ENCODE measurements at regions not wholly inside any gene's neighbourhood (a gene's known extent, or its start where the extent isn't known, plus 50 kb on each side); places are given as distances from the start of the nearest gene placed in this dataset.

- intact Hi-C loops (cut with micrococcal nuclease) (no loop called here), in situ Hi-C loops (cut with MboI; ENCODE audit: low sequenced_read_pairs) (no loop called here), dilution Hi-C loops (cut with HindIII; ENCODE audit: low sequenced_read_pairs, unreplicated experiment) (no loop called here)
- Histone ChIP-seq H3K23ac (ENCODE audit: low read depth, low read length) (no peak overlapping the region), H3K27me3 (ENCODE audit: control insufficient read depth, insufficient read depth, low read length) (no peaks in the 10 kb centered on the region), H4K8ac (ENCODE audit: low read depth in 2 of 2, low read length in 2 of 2) (no peak overlapping the region), H3K27ac (ENCODE audit: insufficient read depth, low read length) (no peak overlapping the region), H3K9me3 (ENCODE audit: control insufficient read depth, insufficient read depth, low read length) (no peaks in the 10 kb centered on the region), H3K9me1 (ENCODE audit: insufficient read depth, low read length) (peaks cover 6% of the 10 kb centered on the region), H3K4me1 (ENCODE audit: control insufficient read depth, insufficient read depth, low read length) (peaks cover 13% of the 10 kb centered on the region), H2AK5ac (ENCODE audit: low read depth, low read length) (no peak overlapping the region), H3K56ac (ENCODE audit: extremely low read depth, insufficient read depth, low read length) (no peak overlapping the region), H4K5ac (ENCODE audit: low read depth, low read length) (no peak overlapping the region), H3K4me3 (ENCODE audit: insufficient read depth, low read depth, low read length) (no peak overlapping the region), H2AK9ac (replicated peaks; ENCODE audit: low read depth, low read length, poor library complexity) (no peak overlapping the region), H3K14ac (replicated peaks; ENCODE audit: low read depth, low read length) (no peak overlapping the region), H2BK20ac (ENCODE audit: low read depth, low read length) (no peak overlapping the region), H2BK5ac (ENCODE audit: low read depth, low read length, poor library complexity, severe bottlenecking) (no peak overlapping the region), H2BK120ac (ENCODE audit: low read depth, low read length) (no peak overlapping the region), H2AFZ (replicated peaks; ENCODE audit: low read length, poor library complexity) (no peak overlapping the region), H3K4ac (ENCODE audit: low read depth, low read length) (no peak overlapping the region), H3K79me1 (ENCODE audit: low read depth in 1 of 2, low read length in 2 of 2) (no peaks in the 10 kb centered on the region), H3K18ac (ENCODE audit: low read depth, low read length) (no peak overlapping the region), H2BK15ac (ENCODE audit: low read depth, low read length) (no peak overlapping the region), H3K4me2 (ENCODE audit: low read depth, low read length) (no peak overlapping the region), H3K36me3 (ENCODE audit: control insufficient read depth, insufficient read depth, low read length) (no peaks in the 10 kb centered on the region), H4K20me1 (ENCODE audit: insufficient read depth, low read length) (no peaks in the 10 kb centered on the region), H4K91ac (ENCODE audit: insufficient read depth, low read depth, low read length) (no peak overlapping the region; the same call in 1 of the 2 replicates), H3K9ac (ENCODE audit: low read depth, low read length) (no peak overlapping the region)
- no peak for TF ChIP-seq POLR2A (IDR thresholded peaks at IDR 0.05; ENCODE audit: low read depth, low read length)
- TF ChIP-seq SMC3 (IDR thresholded peaks at IDR 0.05; ENCODE audit: low read depth, low read length) = no peak
- TF ChIP-seq CTCF (conservative IDR thresholded peaks at IDR 0.05; ENCODE audit: low read depth, low read length) = no peak
- no peak for TF ChIP-seq CHD1 (IDR thresholded peaks at IDR 0.05; ENCODE audit: low read depth, low read length)
- no peak for TF ChIP-seq CEBPB (IDR thresholded peaks at IDR 0.05; ENCODE audit: low read depth, low read length)
- no peak for TF ChIP-seq RFX5 (IDR thresholded peaks at IDR 0.05; ENCODE audit: low read depth, low read length)
- TF ChIP-seq BHLHE40 (IDR thresholded peaks at IDR 0.05; ENCODE audit: low read depth, low read length) = no peak
- TF ChIP-seq RCOR1 (IDR thresholded peaks at IDR 0.05; ENCODE audit: insufficient replicate concordance, low read length) = no peak
- TF ChIP-seq NFE2L2 (IDR thresholded peaks at IDR 0.05; ENCODE audit: low read depth, low read length) = no peak
- TF ChIP-seq USF2 (IDR thresholded peaks at IDR 0.05; ENCODE audit: low read depth, low read length) = no peak
- no peak for TF ChIP-seq MAZ (IDR thresholded peaks at IDR 0.05; ENCODE audit: borderline replicate concordance, low read depth, low read length)
- TF ChIP-seq MAFK (IDR thresholded peaks at IDR 0.05; ENCODE audit: low read depth, low read length) = no peak
- no peak for TF ChIP-seq FOS (IDR thresholded peaks at IDR 0.05; ENCODE audit: low read depth, low read length)
- TF ChIP-seq MXI1 (IDR thresholded peaks at IDR 0.05; ENCODE audit: borderline replicate concordance, low read depth, low read length) = no peak
- no peak for TF ChIP-seq ELK1 (IDR thresholded peaks at IDR 0.05; ENCODE audit: borderline replicate concordance, low read depth, low read length)
- no peak for TF ChIP-seq RAD21 (IDR thresholded peaks at IDR 0.05; ENCODE audit: low read length)
- ATAC-seq (ENCODE audit: low read depth) = no peak
- ChIA-PET CTCF (no interaction called here), POLR2A (ENCODE audit: unreplicated experiment) (no interaction called here)
- no peak for DNase-seq
- BruUV-seq (replicated peaks) = no TSS peak
- WGBS, 2 experiments (ENCODE audit: extremely low coverage in 2 of 2, insufficient read length in 1 of 2) = 82% methylated on average over 5 of the region's 6 CpGs; no CpG with 5 or more reads in 1 of the 2 experiments
Measured at GRCh38 chr2:133982256-133982655, 271.6 kb upstream of the MGAT5 start.
